HuH-7.5 (cell line): ENCODE measurements at regions not wholly inside any gene's neighbourhood (a gene's known extent, or its start where the extent isn't known, plus 50 kb on each side); places are given as distances from the start of the nearest gene placed in this dataset.

ENCODE experiments used
- DNase-seq: peaks from one replicate; pipeline ENCODE4 v3.0.0; 2011; ENCODE audit warnings: low spot score

- DNase-seq, result no peak
These were observed 140.1 kb downstream of the RBFOX3 start for GRCh38 chr17:79470754-79471153.

GRCh38 chr17:79469646-79470045, 141.2 kb downstream of the RBFOX3 start:
- DNase-seq, result no peak

GRCh38 chr17:79468183-79468944, 142.5 kb downstream of the RBFOX3 start:
- DNase-seq, result no peak

GRCh38 chr17:79466562-79467350, 144.1 kb downstream of the RBFOX3 start:
- no peak for DNase-seq

GRCh38 chr17:79465681-79466025, 145.2 kb downstream of the RBFOX3 start:
- no peak for DNase-seq

GRCh38 chr17:79465011-79465680, 145.7 kb downstream of the RBFOX3 start:
- no peak for DNase-seq

- DNase-seq, result no peak
These were observed 146.4 kb downstream of the RBFOX3 start for GRCh38 chr17:79464318-79465010.

GRCh38 chr17:79463421-79464317, 147.2 kb downstream of the RBFOX3 start:
- DNase-seq, result no peak

GRCh38 chr17:79461041-79461440, 149.8 kb downstream of the RBFOX3 start:
- no peak for DNase-seq

- no peak for DNase-seq
These were observed 151.0 kb downstream of the RBFOX3 start for GRCh38 chr17:79459846-79460245.

GRCh38 chr17:79459003-79459655, 151.7 kb downstream of the RBFOX3 start:
- DNase-seq, result no peak

- DNase-seq, result no peak
These were observed 152.5 kb downstream of the RBFOX3 start for GRCh38 chr17:79458356-79458755.

- no peak for DNase-seq
These were observed 153.0 kb downstream of the RBFOX3 start for GRCh38 chr17:79457889-79458288.

GRCh38 chr17:79457376-79457775, 153.5 kb downstream of the RBFOX3 start:
- DNase-seq, result no peak

GRCh38 chr17:79455636-79456035, 155.2 kb downstream of the RBFOX3 start:
- no peak for DNase-seq

- no peak for DNase-seq
These were observed 156.0 kb downstream of the RBFOX3 start for GRCh38 chr17:79454826-79455225.

- no peak for DNase-seq
These were observed 157.4 kb downstream of the RBFOX3 start for GRCh38 chr17:79453481-79453880.

GRCh38 chr17:79452706-79453105, 158.1 kb downstream of the RBFOX3 start:
- no peak for DNase-seq

- no peak for DNase-seq
These were observed 159.7 kb downstream of the RBFOX3 start for GRCh38 chr17:79451167-79451566.

GRCh38 chr17:79446399-79447009, 164.3 kb downstream of the RBFOX3 start:
- no peak for DNase-seq
